ENCODE measurements at regions not wholly inside any gene's neighbourhood (a gene's known extent, or its start where the extent isn't known, plus 50 kb on each side); places are given as distances from the start of the nearest gene placed in this dataset.

DNA sequence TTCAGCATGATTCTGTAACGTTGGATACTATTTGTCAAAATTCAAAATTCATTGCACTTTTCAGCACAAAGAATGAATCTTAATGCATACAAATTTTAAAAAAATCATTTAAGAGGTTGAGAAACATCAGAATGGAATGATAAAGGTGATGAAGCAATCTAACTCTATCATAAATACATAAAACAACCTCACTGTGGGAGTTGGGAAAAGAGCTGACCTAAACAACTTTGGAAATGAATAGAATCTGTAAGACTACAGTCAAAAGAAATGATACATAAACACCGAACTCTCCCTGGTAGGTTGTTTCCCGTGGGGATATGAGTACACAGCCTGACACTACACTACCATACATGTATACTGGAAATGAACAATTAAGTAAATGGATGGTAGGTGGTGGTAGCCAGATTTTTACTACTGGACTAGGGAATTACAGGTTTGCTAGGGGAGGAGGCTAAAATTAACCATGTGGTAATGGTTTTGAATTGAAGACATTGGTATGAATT lies 64.9 kb upstream of the PARP11 start:
- no peaks in the 10 kb centered on the region for H3K36me3 ChIP-seq (ENCODE audit: control insufficient read depth, insufficient read depth, low read length)
- no peak overlapping the region for H3K4me3 ChIP-seq (ENCODE audit: low read depth, low read length)
- DNase-seq (ENCODE audit: low read depth in 4 of 6, low spot score in 6 of 6) = no peak
- H3K9me3 ChIP-seq (ENCODE audit: control insufficient read depth, insufficient read depth, low read length) = no peaks in the 10 kb centered on the region
- WGBS (ENCODE audit: insufficient coverage) = no CpG with 5 or more reads among the region's 3 CpGs
- H3K27ac ChIP-seq (ENCODE audit: low read depth, low read length) = no peak overlapping the region
- H3K4me1 ChIP-seq (ENCODE audit: control insufficient read depth, insufficient read depth, low read length) = no peaks in the 10 kb centered on the region
- peaks cover under 1% of the 10 kb centered on the region for H3K27me3 ChIP-seq (ENCODE audit: control insufficient read depth, insufficient read depth, low read length)

DNA sequence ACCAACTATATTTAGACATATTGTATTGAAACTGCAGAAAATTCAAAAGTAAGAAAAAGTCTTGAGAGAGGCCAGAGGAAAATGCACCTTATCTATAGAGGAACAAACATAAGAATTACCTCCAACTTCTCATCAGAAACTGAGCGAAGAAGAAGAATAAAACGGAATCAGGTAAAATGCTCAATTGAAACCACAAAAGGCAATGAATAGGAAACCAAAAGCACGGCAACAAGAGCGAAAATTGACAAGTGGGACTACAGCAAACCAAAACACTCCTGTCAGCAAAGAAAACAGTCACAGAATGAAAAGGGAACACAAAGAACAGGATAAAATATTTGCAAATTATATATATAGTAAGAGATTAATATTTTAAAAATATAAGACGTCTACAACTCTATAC lies 61.9 kb upstream of the PARP11 start:
- no peaks in the 10 kb centered on the region for H3K36me3 ChIP-seq (ENCODE audit: control insufficient read depth, insufficient read depth, low read length)
- peaks cover 2% of the 10 kb centered on the region for H3K27me3 ChIP-seq (ENCODE audit: control insufficient read depth, insufficient read depth, low read length)
- H3K9me3 ChIP-seq (ENCODE audit: control insufficient read depth, insufficient read depth, low read length) = no peaks in the 10 kb centered on the region
- no CpG with 5 or more reads among the region's 5 CpGs for WGBS (ENCODE audit: insufficient coverage)
- no peak overlapping the region for H3K27ac ChIP-seq (ENCODE audit: low read depth, low read length)
- DNase-seq (ENCODE audit: low read depth in 4 of 6, low spot score in 6 of 6) = no peak
- H3K4me3 ChIP-seq (ENCODE audit: low read depth, low read length) = no peak overlapping the region
- H3K4me1 ChIP-seq (ENCODE audit: control insufficient read depth, insufficient read depth, low read length) = peaks cover 19% of the 10 kb centered on the region

DNA sequence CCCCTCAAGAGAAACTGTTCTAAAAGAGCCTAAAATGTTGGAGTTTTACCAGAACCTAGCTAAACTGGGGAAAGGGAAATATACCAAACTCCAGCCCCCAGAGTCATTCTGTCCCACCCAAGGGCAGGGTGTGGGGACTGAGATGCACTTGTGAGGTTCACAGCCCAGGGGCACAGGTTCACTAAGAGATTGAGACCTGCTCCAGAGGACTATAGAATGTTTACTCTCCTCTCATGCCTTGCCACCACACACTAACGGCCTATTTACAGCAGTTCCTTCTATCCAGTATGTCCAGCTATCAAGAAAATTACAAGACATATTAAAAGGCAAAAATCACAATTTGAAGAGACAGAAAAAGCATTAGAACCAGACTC lies 60.6 kb upstream of the PARP11 start:
- Histone ChIP-seq H3K27me3 (ENCODE audit: control insufficient read depth, insufficient read depth, low read length) (peaks cover 4% of the 10 kb centered on the region), H3K4me3 (ENCODE audit: low read depth, low read length) (no peak overlapping the region), H3K27ac (ENCODE audit: low read depth, low read length) (no peak overlapping the region), H3K36me3 (ENCODE audit: control insufficient read depth, insufficient read depth, low read length) (no peaks in the 10 kb centered on the region), H3K4me1 (ENCODE audit: control insufficient read depth, insufficient read depth, low read length) (peaks cover 26% of the 10 kb centered on the region), H3K9me3 (ENCODE audit: control insufficient read depth, insufficient read depth, low read length) (no peaks in the 10 kb centered on the region)
- WGBS (ENCODE audit: insufficient coverage) = no CpG with 5 or more reads among the region's 1 CpG
- DNase-seq (ENCODE audit: low read depth in 4 of 6, low spot score in 6 of 6) = no peak

DNA sequence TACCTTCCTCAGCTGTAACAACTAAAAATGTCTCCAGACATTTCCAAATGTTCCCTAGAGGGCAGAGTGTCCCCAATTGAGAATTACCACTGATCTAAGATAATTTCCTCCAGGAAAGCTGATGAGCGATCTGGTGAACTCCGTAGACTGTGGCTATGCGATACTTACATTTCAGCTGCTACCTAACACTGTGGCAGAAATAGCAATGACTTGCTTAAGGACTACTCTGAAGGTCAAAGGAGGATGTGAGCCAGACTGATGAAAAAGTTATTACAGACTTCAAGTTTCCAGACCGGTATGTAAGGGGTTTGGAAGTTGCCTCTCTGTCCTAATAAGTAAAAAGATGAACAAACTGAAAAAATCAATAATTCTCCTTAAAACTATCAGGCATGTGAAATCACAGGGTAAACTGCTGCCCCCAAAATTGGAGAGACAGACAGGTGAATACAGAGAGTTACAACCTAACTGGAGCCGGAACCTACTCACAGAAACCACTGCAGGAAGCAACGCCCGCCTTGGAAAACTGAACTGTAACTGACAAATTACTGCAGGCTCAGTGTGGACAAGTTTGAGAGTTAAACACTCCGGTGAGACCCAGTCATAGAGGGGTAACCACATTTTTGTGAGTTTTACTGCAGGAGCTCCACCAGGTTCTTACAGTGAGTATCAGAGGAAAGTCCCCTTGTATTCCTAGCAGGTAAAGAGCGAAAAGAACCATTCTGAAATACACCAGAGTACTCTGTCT lies 60.0 kb upstream of the PARP11 start:
- Histone ChIP-seq H3K4me3 (ENCODE audit: low read depth, low read length) (no peak overlapping the region), H3K27me3 (ENCODE audit: control insufficient read depth, insufficient read depth, low read length) (peaks cover 4% of the 10 kb centered on the region), H3K36me3 (ENCODE audit: control insufficient read depth, insufficient read depth, low read length) (no peaks in the 10 kb centered on the region), H3K9me3 (ENCODE audit: control insufficient read depth, insufficient read depth, low read length) (no peaks in the 10 kb centered on the region), H3K4me1 (ENCODE audit: control insufficient read depth, insufficient read depth, low read length) (peaks cover 28% of the 10 kb centered on the region), H3K27ac (ENCODE audit: low read depth, low read length) (no peak overlapping the region)
- whole genome bisulfite sequencing (ENCODE audit: insufficient coverage) = 80% methylated on average over 1 of the region's 9 CpGs
- no peak for DNase-seq (ENCODE audit: low read depth in 4 of 6, low spot score in 6 of 6)

DNA sequence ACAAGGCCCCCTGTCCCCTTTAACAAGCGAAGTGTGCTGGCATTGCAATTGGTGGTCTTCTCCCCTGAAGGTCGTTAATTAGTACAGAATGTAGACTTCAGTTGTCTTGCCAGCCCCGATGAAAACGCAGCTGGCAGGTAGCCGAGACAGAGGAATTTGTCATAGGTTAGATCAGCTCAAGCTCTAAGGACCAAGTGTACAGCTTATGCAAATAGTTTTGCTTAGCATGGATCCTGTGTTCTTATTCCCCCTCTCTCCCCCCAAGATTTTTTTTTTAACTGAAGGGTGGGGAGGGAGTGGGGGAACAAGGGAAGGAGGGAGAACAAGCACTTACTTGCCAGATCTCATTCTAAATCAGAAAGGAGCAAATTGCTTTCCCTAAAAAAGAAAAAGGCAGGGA lies 58.6 kb upstream of the PARP11 start:
- Histone ChIP-seq H3K27me3 (ENCODE audit: control insufficient read depth, insufficient read depth, low read length) (peaks cover 4% of the 10 kb centered on the region), H3K36me3 (ENCODE audit: control insufficient read depth, insufficient read depth, low read length) (no peaks in the 10 kb centered on the region), H3K9me3 (ENCODE audit: control insufficient read depth, insufficient read depth, low read length) (no peaks in the 10 kb centered on the region), H3K27ac (ENCODE audit: low read depth, low read length) (no peak overlapping the region), H3K4me1 (ENCODE audit: control insufficient read depth, insufficient read depth, low read length) (peaks cover 28% of the 10 kb centered on the region), H3K4me3 (ENCODE audit: low read depth, low read length) (no peak overlapping the region)
- WGBS (ENCODE audit: insufficient coverage) = 7% methylated on average over 5 of the region's 5 CpGs
- DNase-seq (ENCODE audit: low read depth in 4 of 6, low spot score in 6 of 6) = peak in 3 of 6 donors; percentile 64 to 92 (median 92)

DNA sequence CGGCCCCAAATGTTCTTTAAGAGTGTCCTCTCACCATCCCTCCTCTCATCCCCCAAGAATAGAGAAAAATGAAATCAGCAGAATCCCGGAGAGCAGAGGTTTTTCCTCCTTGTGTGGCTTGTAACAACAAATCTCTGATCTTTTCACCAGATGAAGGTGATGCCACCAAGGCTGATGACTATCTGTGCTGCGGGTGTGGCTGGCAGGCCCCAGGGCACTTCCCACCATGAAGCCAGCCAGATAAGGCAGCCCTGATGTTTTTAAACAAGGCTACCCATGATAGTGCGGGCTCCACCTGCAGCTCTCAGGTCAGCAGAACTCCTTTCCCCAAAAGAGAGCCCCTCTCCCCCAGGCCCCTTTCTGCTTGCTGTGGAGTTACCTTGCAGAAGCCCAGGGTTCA lies 58.0 kb upstream of the PARP11 start:
- no peak for DNase-seq (ENCODE audit: low read depth in 4 of 6, low spot score in 6 of 6)
- 95% methylated on average over 4 of the region's 4 CpGs for WGBS (ENCODE audit: insufficient coverage)
- Histone ChIP-seq H3K4me3 (ENCODE audit: low read depth, low read length) (no peak overlapping the region), H3K4me1 (ENCODE audit: control insufficient read depth, insufficient read depth, low read length) (peaks cover 28% of the 10 kb centered on the region), H3K27me3 (ENCODE audit: control insufficient read depth, insufficient read depth, low read length) (peaks cover 4% of the 10 kb centered on the region), H3K36me3 (ENCODE audit: control insufficient read depth, insufficient read depth, low read length) (no peaks in the 10 kb centered on the region), H3K27ac (ENCODE audit: low read depth, low read length) (no peak overlapping the region), H3K9me3 (ENCODE audit: control insufficient read depth, insufficient read depth, low read length) (no peaks in the 10 kb centered on the region)

DNA sequence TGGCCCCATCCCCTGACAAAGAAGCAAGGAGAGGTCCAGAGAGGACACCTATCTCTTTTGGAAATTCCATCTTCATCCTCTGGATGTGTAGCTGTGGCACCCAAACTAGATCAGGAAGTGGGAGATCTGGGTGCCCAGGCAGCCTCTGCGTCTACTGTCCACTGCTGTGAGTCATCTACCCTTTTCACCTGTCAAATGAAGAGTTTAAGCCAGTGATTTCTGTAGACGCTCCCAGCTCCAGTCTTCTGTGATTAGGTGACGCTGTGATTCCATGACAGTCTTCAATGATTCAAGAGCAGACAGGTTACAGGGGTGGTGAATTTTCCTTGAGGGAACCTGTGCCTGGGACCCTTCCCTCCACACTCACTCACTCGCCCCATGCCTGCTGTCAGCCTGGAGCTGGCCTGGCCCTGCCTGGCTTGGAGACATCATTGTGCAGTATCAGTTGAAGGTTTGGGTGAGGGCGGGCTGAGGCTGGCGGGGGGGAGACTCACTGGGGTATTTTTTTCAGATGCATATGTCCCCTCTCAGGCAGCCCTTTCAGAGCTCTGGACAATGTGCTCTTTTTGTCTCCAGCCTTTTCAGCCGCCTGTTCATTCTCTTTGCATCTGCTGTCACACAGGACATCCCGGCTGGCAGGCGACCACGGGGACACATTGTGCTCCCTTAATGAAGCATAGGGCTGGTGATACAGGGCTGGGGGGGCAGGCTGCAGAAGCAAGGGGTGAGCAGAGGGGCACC lies 56.8 kb upstream of the PARP11 start:
- peaks cover 28% of the 10 kb centered on the region for H3K4me1 ChIP-seq (ENCODE audit: control insufficient read depth, insufficient read depth, low read length)
- no peaks in the 10 kb centered on the region for H3K36me3 ChIP-seq (ENCODE audit: control insufficient read depth, insufficient read depth, low read length)
- H3K4me3 ChIP-seq (ENCODE audit: low read depth, low read length) = no peak overlapping the region
- peaks cover 4% of the 10 kb centered on the region for H3K27me3 ChIP-seq (ENCODE audit: control insufficient read depth, insufficient read depth, low read length)
- H3K9me3 ChIP-seq (ENCODE audit: control insufficient read depth, insufficient read depth, low read length) = no peaks in the 10 kb centered on the region
- peak in 2 of 6 donors; percentile 79 to 87 for DNase-seq (ENCODE audit: low read depth in 4 of 6, low spot score in 6 of 6)
- peak overlapping the region; percentile 51 for H3K27ac ChIP-seq (ENCODE audit: low read depth, low read length)
- 28% methylated on average over 6 of the region's 10 CpGs for WGBS (ENCODE audit: insufficient coverage)

DNA sequence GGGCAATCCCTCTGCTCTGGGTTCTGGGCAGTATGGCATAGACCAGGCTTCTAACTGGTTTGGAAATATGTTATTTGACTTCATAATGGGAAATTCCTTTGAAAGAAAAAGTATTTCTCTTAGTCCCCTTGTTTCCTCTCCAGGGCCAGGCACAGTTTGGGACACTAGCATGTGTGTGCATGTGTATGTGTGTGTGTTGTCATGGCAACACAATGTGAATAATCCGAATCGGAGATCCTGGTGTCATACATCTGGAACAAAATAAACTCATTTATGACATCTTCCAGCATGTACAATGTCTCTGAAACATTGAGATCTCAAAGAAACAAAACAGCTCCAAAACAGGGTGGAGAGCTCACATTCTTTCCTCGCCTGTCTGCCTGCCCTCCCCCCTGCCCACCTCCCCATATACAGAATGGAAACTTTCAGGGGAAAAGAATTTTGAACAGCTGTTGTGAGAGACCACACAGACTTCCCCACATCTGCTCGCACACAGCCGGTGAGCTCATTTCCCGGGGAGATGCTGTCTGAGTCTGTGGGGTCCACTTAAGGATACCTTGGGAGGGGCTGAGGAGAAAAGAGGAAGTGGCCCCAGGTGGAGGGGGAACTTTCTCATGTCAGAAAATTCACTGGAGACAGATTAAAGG lies 55.5 kb upstream of the PARP11 start:
- WGBS (ENCODE audit: insufficient coverage) = 43% methylated on average over 1 of the region's 6 CpGs
- DNase-seq (ENCODE audit: low read depth in 4 of 6, low spot score in 6 of 6) = peak in 2 of 6 donors; percentile 34 to 57
- H3K9me3 ChIP-seq (ENCODE audit: control insufficient read depth, insufficient read depth, low read length) = no peaks in the 10 kb centered on the region
- H3K4me1 ChIP-seq (ENCODE audit: control insufficient read depth, insufficient read depth, low read length) = peaks cover 39% of the 10 kb centered on the region
- peaks cover 4% of the 10 kb centered on the region for H3K27me3 ChIP-seq (ENCODE audit: control insufficient read depth, insufficient read depth, low read length)
- no peaks in the 10 kb centered on the region for H3K36me3 ChIP-seq (ENCODE audit: control insufficient read depth, insufficient read depth, low read length)
- peak overlapping the region; percentile 1 for H3K27ac ChIP-seq (ENCODE audit: low read depth, low read length)
- H3K4me3 ChIP-seq (ENCODE audit: low read depth, low read length) = no peak overlapping the region

DNA sequence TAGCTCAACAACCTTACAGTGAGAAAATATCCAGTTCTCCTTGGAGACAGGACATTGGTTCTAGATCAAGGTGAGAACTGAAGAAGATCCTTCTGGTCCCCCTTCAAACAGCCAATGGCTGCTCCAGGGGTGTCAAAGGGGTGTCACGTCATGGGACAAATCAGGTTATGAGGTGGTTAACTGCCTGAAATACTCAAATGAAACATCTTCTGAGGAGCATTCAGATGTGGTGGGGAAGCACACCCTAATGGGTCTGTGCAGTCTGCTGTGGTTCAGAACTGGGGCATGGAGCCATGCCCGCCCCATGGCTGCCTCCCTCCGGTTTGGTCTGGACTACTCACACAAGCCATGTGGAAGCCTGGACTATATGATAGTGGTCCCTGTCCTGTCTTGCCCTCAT lies 52.4 kb upstream of the PARP11 start:
- no peaks in the 10 kb centered on the region for H3K36me3 ChIP-seq (ENCODE audit: control insufficient read depth, insufficient read depth, low read length)
- H3K4me1 ChIP-seq (ENCODE audit: control insufficient read depth, insufficient read depth, low read length) = peaks cover 39% of the 10 kb centered on the region
- no peak overlapping the region for H3K4me3 ChIP-seq (ENCODE audit: low read depth, low read length)
- DNase-seq (ENCODE audit: low read depth in 4 of 6, low spot score in 6 of 6) = no peak
- no peaks in the 10 kb centered on the region for H3K9me3 ChIP-seq (ENCODE audit: control insufficient read depth, insufficient read depth, low read length)
- no peak overlapping the region for H3K27ac ChIP-seq (ENCODE audit: low read depth, low read length)
- WGBS (ENCODE audit: insufficient coverage) = 100% methylated on average over 3 of the region's 3 CpGs
- H3K27me3 ChIP-seq (ENCODE audit: control insufficient read depth, insufficient read depth, low read length) = peaks cover 2% of the 10 kb centered on the region

Data from spinal cord (tissue), 9 donors.